ENCODE measurements at regions not wholly inside any gene's neighbourhood (a gene's known extent, or its start where the extent isn't known, plus 50 kb on each side); places are given as distances from the start of the nearest gene placed in this dataset.

DNA sequence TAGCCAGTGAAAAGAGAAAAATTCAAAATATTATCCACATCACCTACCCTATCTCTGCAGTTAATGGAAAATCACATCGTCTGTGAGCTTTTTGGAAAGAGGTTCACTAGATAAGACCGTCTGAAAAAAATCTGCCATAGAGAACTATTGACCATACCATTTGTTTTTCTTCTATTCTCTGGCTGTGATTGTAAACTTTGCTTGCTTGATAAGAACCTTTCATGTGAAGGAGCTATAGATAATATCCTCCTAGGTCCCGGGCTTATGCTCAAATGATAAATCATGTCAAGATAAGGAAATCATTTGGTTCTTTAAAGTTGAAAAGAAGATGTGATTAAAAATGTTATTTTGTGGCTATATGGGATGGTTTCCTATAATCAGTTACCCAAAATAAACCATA is 369.9 kb downstream of the SIPA1L2 start:
- no peaks in the 10 kb centered on the region for H3K9me3 ChIP-seq
- peaks cover 0 to 8% of the 10 kb centered on the region in 2 donors for H3K27me3 ChIP-seq
- no peak overlapping the region for H3K27ac ChIP-seq
- no peak for DNase-seq
- TF ChIP-seq, protein P1, sequence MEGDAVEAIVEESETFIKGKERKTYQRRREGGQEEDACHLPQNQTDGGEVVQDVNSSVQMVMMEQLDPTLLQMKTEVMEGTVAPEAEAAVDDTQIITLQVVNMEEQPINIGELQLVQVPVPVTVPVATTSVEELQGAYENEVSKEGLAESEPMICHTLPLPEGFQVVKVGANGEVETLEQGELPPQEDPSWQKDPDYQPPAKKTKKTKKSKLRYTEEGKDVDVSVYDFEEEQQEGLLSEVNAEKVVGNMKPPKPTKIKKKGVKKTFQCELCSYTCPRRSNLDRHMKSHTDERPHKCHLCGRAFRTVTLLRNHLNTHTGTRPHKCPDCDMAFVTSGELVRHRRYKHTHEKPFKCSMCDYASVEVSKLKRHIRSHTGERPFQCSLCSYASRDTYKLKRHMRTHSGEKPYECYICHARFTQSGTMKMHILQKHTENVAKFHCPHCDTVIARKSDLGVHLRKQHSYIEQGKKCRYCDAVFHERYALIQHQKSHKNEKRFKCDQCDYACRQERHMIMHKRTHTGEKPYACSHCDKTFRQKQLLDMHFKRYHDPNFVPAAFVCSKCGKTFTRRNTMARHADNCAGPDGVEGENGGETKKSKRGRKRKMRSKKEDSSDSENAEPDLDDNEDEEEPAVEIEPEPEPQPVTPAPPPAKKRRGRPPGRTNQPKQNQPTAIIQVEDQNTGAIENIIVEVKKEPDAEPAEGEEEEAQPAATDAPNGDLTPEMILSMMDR (IDR thresholded peaks at IDR 0.05), result no peak
- no peak overlapping the region for H3K4me3 ChIP-seq
- H3K4me1 ChIP-seq, result no peaks in the 10 kb centered on the region
- H3K36me3 ChIP-seq, result no peaks in the 10 kb centered on the region
- intact Hi-C loops (cut with DNase I; ENCODE audit: low total_unique reads), result no loop called here

DNA sequence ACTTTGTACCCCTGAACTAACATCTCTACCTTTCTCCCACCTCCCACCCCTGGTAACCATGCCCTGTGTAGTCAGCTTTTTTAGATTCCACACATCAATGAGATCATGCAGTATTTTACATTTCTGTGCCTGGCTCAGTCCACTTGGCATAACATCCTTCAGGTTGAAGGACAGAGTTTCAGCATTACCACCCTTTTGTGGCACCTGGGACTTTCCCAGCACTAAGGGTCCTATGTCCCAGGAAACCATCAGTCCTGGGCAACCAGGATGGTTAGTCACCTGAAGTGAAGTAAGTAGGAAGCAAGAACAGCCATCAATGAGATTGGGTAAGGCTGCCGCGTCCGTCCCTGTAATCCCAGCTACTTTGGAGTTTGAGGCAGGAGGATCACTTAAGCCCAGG is 370.6 kb downstream of the SIPA1L2 start:
- intact Hi-C loops (cut with DNase I; ENCODE audit: low total_unique reads), result no loop called here
- no peaks in the 10 kb centered on the region for H3K4me1 ChIP-seq

DNA sequence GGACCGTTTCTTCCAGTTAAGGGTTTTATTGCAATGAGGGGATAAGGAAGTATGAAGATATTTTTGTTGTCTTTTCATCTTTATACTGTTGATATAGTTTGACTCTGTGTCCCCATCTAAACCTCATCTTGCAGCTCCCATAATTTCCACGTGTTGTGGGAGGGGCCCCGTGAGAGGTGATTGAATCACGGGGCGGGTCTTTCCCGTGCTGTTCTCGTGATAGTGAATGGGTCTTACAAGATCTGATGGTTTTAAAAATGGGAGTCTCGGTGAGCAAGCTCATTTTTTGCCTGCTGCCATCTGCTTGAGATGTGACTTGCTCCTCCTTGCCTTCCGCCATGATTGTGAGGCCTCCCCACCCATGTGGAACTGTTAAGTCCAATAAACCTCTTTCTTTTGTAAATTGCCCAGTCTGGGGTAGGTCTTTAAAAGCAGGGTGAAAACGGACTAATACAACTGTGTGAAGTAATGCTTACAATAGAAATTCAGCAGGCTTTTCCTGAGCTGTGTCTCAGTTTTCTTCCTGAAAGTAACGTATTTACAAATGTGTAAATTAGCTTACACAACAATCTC is 377.3 kb downstream of the SIPA1L2 start:
- Histone ChIP-seq H3K9me3 (no peaks in the 10 kb centered on the region), H3K4me3 (no peak overlapping the region), H3K27me3 (no peaks in the 10 kb centered on the region), H3K36me3 (no peaks in the 10 kb centered on the region), H3K4me1 (no peaks in the 10 kb centered on the region), H3K27ac (no peak overlapping the region)
- TF ChIP-seq, protein P1 (IDR thresholded peaks at IDR 0.05), result no peak
- no peak for DNase-seq
- intact Hi-C loops (cut with DNase I; ENCODE audit: low total_unique reads), result no loop called here

More for the DNA sequence above, 370.6 kb downstream of the SIPA1L2 start:
- H3K4me3 ChIP-seq, result no peak overlapping the region
- peaks cover 0 to 8% of the 10 kb centered on the region in 2 donors for H3K27me3 ChIP-seq
- TF ChIP-seq, protein P1 (IDR thresholded peaks at IDR 0.05), result no peak
- no peak for DNase-seq
- H3K27ac ChIP-seq, result no peak overlapping the region
- no peaks in the 10 kb centered on the region for H3K36me3 ChIP-seq
- H3K9me3 ChIP-seq, result no peaks in the 10 kb centered on the region

DNA sequence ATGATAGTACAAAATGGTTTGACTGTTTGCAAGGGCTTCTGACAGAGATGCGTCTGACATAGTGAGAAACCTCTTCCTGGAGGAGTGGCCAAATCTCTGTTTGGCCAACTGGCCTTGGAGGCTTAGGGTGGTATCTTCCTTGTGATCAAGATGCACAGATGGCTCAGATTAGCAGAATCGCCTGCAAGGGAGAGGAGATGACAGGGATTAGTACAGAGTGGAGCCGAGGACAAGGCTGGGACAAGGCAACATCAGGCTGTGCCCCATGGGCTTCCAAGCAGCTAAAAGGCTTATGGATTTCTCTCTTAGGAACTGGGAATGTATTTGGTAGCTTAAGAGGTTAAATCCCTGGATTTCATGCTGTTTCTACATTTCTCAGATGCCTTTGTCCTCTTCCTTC is 379.1 kb downstream of the SIPA1L2 start:
- H3K9me3 ChIP-seq, result no peaks in the 10 kb centered on the region
- no peaks in the 10 kb centered on the region for H3K36me3 ChIP-seq
- no peaks in the 10 kb centered on the region for H3K4me1 ChIP-seq
- TF ChIP-seq, protein P1 (IDR thresholded peaks at IDR 0.05), result no peak
- no peak overlapping the region for H3K27ac ChIP-seq
- intact Hi-C loops (cut with DNase I; ENCODE audit: low total_unique reads), result no loop called here
- no peak for DNase-seq
- H3K4me3 ChIP-seq, result no peak overlapping the region
- H3K27me3 ChIP-seq, result no peaks in the 10 kb centered on the region

DNA sequence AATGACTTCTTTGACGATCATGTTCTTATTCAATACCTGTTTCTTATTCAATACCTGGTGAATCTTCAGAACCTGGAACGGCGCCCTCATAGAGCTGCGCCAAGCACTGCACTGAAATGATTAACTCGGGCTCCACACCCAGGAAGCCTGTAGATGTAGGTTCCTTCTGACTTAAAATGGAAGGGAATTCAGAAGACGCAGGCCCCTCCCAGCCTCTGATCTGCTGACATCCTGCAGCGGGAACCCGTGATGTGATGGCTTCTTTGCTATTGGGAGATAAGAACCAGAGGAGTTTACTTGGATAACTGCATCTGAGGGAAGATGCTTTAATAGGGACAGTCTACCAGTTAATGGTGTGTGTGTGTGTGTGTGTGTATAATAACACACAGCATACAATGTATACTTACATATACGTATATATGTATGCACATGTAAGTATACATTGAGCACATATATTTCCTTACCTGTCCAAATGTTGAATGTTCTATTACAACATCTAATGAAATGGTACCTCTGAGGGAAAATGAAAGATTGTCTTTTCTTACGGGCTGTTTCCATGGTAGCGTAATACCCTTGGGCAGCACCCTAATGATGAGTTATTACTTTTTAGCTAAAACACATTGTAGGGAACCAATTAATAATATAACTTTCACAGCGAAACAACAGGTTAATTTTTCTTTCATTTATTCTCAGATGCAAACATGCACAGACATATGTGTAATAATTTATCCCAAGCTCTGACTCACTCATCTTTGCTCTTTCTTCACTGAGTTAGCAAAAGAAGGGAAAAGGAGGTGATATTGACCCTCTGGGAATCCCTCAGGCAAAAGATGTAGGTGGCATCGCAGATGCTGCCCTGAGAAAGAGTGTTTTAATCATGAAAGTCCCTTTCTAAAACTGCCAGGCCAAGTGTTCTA is 379.8 kb downstream of the SIPA1L2 start:
- H3K9me3 ChIP-seq, result no peaks in the 10 kb centered on the region
- no peaks in the 10 kb centered on the region for H3K36me3 ChIP-seq
- H3K27ac ChIP-seq, result no peak overlapping the region
- intact Hi-C loops (cut with DNase I; ENCODE audit: low total_unique reads), result no loop called here
- DNase-seq, result no peak
- no peak overlapping the region for H3K4me3 ChIP-seq
- no peaks in the 10 kb centered on the region for H3K27me3 ChIP-seq
- TF ChIP-seq, protein P1 (IDR thresholded peaks at IDR 0.05), result no peak
- H3K4me1 ChIP-seq, result no peaks in the 10 kb centered on the region

Measured in tibial artery (tissue), 4 donors.